Lower leg skin (tissue), 3 donors: ENCODE measurements at regions not wholly inside any gene's neighbourhood (a gene's known extent, or its start where the extent isn't known, plus 50 kb on each side); places are given as distances from the start of the nearest gene placed in this dataset.

ENCODE experiments used
- CTCF ChIP-seq, 3 donors: fragments of 450-650 bp; IDR thresholded peaks; one replicate each; pipeline ENCODE4 v1.5.1; 2016; ENCODE audit warnings: antibody characterized with exemption in 3 of 3, mild to moderate bottlenecking in 3 of 3, moderate library complexity in 2 of 3
- POLR2A ChIP-seq, 2 donors: fragments of 450-650 bp; IDR thresholded peaks; one replicate each; pipeline ENCODE4 v1.6.1; 2016 to 2017; ENCODE audit warnings: antibody characterized with exemption in 2 of 2, mild to moderate bottlenecking in 1 of 2, moderate library complexity in 1 of 2

DNA sequence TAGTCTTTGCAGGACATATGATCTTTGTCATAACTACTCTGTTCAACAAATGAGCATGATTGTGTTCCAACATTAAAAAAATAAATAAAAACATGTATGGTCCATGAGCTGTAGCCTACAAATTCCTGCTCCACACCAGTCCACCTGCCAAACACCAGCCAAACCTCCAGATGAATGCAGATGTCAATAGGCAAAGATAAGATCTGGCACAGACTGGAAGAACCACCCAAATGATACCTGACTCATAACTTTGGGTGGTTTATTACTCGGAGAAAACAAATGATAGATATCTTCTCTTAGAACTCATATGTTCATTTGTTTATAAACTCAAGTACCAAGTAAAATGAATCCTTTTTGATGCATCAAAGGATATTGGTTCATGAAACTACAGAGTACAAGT lies 425.1 kb downstream of the GBA3 start:
- TF ChIP-seq CTCF (IDR thresholded peaks at IDR 0.05): no peak
- no peak for TF ChIP-seq POLR2A (IDR thresholded peaks at IDR 0.05)
